Putamen (tissue), 1 donor: ENCODE measurements at regions not wholly inside any gene's neighbourhood (a gene's known extent, or its start where the extent isn't known, plus 50 kb on each side); places are given as distances from the start of the nearest gene placed in this dataset.

Experiments
- DNase-seq: peaks from one replicate; pipeline ENCODE4 v3.0.0-alpha.2; 2016; ENCODE audit warnings: low spot score

DNA sequence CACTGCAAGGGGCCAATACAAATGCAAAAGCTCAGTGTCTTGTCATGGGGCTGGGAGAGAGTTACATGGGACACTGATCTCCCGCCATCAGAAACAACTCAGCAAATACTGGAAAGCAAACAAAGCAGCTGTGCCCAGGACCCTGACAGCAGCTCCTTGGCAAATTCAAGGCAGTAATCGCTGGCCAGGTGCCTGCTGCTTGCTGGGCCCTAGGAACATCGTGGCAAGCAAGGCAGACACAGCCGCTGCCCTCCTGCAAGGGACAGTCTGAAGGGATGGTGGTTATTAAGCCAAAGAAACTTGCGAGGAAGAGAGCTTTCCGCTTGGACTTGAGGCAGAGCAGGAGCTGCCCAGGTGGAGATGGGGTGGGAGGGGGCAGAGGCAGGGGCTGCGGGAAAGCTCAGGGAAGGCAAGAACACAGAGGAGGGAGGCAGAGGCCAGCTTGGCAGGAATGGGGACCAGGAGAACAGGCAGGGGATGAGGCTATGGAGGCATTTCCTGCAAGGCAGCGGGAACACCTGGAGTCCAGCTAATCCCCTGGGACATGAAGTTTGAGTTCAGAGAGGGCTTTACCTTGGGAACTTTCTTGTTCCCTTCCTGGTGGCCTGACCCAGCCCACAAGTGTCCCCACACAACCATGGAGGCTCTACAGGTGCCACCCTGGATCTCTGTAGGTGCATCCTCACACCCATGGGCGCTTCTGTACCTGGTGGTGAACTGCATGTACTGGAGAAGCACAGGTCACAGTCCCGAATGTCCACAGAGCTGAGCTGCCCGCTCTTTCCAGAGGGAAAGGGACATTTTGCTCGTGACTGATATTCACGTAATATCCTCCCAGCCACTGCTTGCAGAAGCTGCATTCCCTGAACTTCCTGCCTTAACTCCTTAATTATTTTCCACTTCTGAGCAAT is 78.7 kb upstream of the ATP2B2 start:
- no peak for DNase-seq

DNA sequence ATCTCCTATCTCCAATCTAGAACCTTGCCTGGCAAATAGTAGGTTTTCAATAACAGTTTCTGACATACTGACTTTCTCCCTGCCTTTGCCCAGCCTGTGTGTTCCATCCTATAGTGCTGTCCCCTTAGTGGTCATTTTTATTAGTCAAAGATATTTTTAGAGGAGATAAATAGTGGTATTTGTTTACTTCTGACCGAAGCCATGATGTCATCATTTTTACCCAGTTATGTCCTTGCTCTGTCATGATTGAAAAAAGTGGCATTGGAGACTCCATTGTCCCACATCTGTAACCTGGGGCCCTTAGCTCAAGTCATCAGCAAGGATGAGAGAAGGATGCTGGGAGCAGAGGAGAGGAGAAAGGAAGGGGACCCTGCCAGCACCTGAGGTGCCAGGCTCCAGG is 80.6 kb upstream of the ATP2B2 start:
- DNase-seq: no peak

GRCh38 chr3:10594915-10595314 is 89.5 kb upstream of the ATP2B2 start:
- no peak for DNase-seq

GRCh38 chr3:10596746-10597448 is 91.5 kb upstream of the ATP2B2 start:
- DNase-seq: no peak

GRCh38 chr3:10597733-10598132 is 92.3 kb upstream of the ATP2B2 start:
- no peak for DNase-seq

GRCh38 chr3:10599017-10599416 is 93.6 kb upstream of the ATP2B2 start:
- no peak for DNase-seq

GRCh38 chr3:10599444-10599843 is 94.1 kb upstream of the ATP2B2 start:
- no peak for DNase-seq

- peak; percentile 64 for DNase-seq
Observed at GRCh38 chr3:10600296-10600714, 94.9 kb upstream of the ATP2B2 start.

DNA sequence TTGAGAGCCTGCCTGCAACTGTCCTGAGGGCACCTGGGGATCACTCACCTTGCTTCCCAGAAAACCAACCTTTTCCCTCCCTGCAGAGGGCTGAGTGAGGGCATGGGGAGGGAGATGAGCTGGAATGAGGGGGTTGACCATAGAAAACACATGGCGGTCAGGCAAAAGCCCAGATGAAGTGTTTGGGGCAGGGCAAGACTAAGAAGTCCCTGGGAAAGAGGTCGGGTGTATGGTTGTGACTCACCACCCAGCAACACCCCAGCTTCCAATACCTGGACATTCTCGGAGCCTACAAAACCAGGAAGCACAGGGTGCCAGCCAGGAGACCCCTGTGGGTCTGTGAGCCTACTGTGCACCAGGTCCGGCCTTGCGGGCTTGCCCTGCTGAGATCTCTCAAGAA is 95.3 kb upstream of the ATP2B2 start:
- DNase-seq: no peak

DNA sequence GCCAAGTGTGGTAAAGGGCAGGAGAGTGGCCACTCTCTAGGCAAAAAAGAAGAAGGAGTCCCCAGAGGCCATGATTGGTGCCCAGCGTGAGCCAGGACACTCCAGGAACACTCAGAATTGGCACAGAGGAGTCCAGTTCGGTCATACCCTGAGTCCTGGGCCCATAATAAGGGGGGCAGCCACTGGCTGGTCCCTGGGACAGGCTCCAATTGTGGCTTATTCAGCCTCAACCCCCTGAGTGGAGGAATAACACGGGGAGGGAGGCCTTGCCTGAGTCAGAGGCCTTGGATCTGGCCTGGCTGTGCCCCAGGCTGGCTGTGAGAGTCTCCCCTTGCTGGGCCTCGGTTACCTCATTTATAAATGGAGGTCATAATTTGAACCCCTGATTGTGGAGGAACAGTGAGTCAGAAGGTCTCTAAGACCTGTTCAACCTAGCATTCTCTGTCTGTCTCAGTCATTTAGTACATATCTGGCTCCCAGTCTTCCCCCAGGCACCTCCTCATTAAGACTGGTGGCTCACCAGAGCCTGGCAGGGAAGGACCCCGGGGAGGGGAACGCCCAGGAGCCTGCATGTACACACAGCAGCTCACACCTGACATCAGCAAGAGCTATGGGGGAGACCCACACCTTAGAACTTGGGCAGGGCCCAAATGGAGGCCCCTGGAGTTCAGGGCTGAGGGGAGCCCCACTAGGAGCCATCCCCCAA is 95.9 kb upstream of the ATP2B2 start:
- peak; percentile 68 for DNase-seq

- no peak for DNase-seq
Observed at GRCh38 chr3:10601857-10602230, 96.5 kb upstream of the ATP2B2 start.

- DNase-seq: no peak
Observed at GRCh38 chr3:10602271-10602670, 96.9 kb upstream of the ATP2B2 start.

GRCh38 chr3:10602769-10603768 is 97.7 kb upstream of the ATP2B2 start:
- DNase-seq: peak; percentile 76

- no peak for DNase-seq
Observed at GRCh38 chr3:10609134-10609533, 103.7 kb upstream of the ATP2B2 start.

- DNase-seq: no peak
Observed at GRCh38 chr3:10614168-10614567, 108.8 kb upstream of the ATP2B2 start.

DNA sequence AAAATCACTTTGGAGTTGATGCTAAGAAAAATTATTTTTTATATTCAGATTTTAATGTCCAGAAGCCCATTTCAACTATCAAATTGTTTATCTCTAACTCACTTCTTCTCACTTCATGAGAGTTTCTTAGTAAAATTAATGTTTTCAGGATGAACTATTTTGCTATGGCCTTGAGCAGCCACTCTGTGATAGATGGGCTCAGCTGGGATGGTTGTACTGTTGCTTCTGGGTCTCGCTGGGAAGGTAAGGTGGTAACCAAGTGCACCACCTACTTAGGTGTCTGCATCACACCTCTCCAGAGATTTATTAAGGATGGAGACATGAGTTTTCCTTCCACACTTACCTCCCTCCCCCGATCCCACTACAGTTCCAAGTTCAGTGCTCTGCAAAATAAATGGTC is 110.3 kb upstream of the ATP2B2 start:
- DNase-seq: no peak

DNA sequence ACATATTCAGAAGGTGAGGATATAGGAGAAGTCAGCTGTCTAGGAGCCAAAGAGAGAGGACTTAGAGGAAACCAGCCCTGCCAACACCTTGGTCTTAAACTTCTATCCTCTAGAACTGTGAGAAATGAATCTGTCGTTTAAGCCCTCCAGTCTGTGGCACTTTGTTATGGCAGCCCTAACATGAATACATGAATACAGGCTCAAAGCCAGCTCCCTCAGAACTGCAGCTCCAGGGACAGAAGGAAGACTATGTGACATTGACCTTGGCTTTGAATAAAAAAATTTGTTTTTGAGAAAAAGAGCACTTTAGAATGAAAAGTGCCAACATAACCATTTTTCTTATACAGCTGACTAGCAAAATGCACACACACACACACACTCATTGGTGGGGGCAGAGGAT is 110.9 kb upstream of the ATP2B2 start:
- DNase-seq: no peak

DNA sequence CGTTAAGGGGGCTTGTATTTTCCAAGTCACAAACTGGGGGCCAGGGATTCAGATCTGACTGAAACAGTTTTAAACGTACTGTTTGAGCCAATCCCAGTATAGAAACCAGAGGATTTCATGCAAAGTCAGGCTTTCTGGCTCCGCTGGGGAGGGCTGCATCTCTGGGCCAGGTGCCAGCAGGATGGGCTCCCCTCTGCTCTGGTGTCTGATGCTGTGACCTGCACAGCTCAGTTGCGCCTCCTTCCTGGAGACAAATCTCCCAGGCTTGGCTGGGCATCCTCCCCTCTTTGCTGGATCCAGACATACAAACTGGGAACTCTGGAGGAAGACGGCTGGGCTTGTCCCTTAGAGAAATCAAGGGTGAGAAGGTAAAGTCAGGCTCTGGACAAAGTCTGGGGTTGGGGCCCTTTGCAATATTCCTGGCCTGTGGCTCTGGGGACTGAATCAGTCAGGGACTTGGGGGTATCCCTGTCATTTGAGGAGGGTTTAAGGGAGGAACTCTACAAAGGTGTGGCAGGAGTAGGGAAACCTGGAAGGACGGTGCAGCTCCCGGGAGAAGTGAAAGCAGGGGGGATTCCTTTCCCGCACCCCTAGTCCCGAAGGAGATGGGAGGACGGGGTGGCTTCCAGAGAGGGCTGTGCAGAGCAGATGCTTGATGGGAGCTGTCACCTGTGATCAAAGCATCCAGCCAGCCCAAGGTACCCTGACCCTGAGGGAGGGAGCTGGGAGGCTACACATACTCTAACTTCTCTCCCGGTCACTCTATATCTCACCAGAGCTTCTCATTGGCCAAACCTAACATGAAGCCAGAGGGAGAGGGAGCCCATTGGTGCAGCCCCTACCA is 114.8 kb upstream of the ATP2B2 start:
- DNase-seq: no peak

DNA sequence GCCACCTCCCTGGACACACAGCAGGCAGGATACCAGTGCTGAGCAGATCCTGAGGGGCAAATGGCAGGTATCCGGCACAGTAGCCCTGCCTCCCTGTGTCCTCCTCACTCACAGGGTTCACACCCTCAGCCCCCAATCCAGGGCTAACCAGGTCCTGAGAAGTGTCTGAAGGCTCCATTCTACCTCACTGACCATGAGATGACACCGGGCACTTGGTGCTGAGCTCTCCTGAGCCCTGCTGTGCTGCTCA is 115.4 kb upstream of the ATP2B2 start:
- DNase-seq: no peak

DNA sequence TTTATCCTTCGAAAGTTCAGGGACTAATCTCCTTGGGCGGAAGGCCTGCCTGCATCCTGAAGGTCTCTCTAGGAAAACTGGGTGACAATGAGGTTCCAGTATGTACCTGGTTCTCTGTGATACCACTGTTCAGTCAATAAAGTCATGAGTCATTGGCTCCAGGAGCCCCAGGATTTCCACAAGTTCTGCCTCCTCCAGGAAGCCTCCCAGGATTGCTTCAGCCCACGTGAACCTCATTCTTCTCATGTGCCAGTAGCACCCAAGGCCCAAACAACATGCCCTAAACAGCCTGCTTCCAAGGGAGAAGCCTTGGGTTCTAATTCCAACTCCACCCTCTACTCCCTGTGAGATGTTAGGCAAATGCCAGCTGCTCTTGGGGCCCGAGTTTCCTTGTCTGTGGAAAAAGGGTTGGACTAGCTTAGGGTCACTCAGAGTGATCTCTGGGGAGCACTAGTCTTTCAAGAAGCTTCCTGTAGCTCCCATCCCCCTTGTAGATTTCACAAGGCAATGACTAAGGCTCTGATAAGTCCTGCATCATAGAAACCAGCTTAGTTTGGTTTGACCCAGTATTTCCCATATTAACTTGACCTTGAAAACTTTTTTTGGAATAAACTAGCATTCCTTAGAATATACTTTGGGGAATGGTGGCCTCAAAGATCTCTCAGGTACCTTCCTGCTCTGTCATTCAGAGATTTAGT is 118.3 kb upstream of the ATP2B2 start:
- DNase-seq: no peak
